ENCODE measurements at regions not wholly inside any gene's neighbourhood (a gene's known extent, or its start where the extent isn't known, plus 50 kb on each side); places are given as distances from the start of the nearest gene placed in this dataset.

DNA sequence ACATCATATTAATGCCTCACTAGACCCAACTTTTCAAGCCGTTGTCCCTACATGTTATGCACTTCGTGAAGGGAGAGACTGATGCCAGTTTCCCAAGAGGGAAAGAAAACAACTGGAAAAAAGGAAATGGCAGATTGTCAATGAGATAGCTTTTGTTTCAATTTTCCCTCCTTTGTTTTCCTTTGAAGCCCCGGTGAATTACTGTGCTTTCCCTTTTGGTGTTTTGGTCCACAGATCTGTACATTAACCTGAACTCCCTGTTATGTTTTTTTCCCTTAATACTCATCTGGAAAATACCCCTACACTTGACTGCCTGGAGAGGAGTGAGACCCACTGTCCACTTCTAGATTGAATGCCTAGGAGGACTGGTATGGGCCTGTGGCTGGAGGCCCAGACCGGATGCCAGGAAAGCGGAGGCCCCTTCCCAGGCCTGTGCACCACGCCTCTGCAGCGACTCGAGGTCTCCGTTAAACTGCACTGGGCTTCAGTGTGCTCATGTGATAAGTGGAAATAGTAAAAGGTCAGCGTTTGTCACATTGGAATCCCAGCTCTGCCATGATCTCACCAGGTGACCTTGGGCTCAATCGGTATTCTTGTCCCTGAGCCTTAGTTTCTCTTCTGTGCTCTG, 106.4 kb downstream of the GATA6 start:
- H3K4me3 Mint-ChIP-seq: no peak overlapping the region
- H3K4me1 Mint-ChIP-seq: no peaks in the 10 kb centered on the region
- no peak for DNase-seq
- H3K9me3 Mint-ChIP-seq: no peaks in the 10 kb centered on the region
- H3K27ac Mint-ChIP-seq: peak overlapping the region in 2 of 6 donors; percentile 26 to 57
- H3K36me3 Mint-ChIP-seq: peaks cover 0 to 12% (median 0%) of the 10 kb centered on the region in 3 donors
- H3K27me3 Mint-ChIP-seq (ENCODE audit: low read depth in 3 of 3): peaks cover 4 to 10% (median 8%) of the 10 kb centered on the region in 3 donors

DNA sequence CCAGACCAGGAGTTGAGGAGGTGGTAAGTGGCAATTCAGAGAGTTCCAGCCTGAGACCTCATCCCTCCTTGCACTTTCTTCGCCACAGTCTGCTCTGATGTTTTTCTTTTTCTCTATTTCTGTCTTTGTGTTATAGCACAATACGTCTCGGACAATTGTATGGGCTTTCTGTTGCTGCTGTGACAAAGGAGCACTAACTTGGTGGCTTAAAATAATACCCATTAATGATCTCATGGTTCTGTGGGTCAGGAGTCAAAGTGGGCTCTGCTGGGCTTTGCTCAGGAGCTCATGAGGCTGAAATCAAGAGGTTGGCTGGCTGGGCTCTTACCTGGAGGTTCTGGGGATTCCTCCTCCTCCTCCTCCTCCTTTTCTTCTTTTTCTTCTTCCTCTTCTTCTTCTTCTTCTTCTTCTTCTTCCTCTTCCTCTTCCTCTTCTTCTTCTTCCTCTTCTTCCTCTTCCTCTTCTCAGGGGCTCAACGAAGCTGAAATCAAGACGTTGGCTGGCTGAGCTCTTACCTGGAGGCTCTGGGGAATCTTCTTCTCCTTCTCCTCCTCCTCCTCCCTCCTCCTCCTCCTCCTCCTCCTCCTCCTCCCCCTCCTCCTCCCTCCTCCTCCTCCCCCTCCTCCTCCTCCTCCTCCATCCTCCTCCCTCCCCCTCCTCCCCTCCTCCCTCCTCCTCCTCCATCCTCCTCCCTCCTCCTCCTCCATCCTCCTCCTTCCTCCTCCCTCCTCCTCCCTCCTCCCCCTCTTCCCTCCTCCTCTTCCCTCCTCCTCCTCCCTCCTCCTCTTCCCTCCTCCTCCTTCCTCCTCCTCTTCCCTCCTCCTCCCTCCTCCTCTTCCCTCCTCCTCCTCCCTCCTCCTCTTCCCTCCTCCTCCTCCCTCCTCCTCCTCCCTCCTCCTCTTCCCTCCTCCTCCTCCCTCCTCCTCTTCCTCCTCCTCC, 104.0 kb downstream of the GATA6 start:
- Mint-ChIP-seq H3K4me3 (no peak overlapping the region), H3K27ac (peak overlapping the region in 2 of 6 donors; percentile 14 to 30)
- DNase-seq: no peak

DNA sequence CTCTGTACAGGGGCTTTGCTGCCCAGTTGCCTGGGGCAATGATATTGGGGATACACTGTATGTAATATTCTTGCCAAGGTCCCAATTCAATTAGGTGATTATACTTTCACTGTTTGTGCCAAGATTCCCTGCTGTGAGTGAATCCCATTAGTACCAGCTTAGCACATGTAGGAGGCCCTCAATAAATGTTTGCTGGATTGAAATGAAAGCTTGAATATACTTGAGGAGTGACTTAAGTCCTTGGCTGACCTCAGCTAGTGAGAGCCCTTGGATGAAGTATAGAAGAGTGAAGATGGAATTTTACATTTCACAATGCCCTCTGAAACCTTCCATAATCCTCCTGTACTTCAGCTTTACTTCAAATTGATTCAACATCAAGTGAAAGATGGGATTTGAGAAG, 102.9 kb downstream of the GATA6 start:
- Mint-ChIP-seq H3K27me3 (ENCODE audit: low read depth in 3 of 3) (peaks cover 7 to 10% (median 10%) of the 10 kb centered on the region in 3 donors), H3K27ac (peak overlapping the region in 3 of 6 donors; percentile 21 to 59 (median 53)), H3K9me3 (no peaks in the 10 kb centered on the region), H3K36me3 (peaks cover 0 to 12% (median 0%) of the 10 kb centered on the region in 3 donors), H3K4me1 (no peaks in the 10 kb centered on the region), H3K4me3 (no peak overlapping the region)
- no peak for DNase-seq

More for the DNA sequence above, 104.0 kb downstream of the GATA6 start:
- peaks cover 7 to 10% (median 10%) of the 10 kb centered on the region in 3 donors for H3K27me3 Mint-ChIP-seq (ENCODE audit: low read depth in 3 of 3)
- H3K9me3 Mint-ChIP-seq: no peaks in the 10 kb centered on the region
- H3K36me3 Mint-ChIP-seq: peaks cover 0 to 12% (median 0%) of the 10 kb centered on the region in 3 donors
- H3K4me1 Mint-ChIP-seq: no peaks in the 10 kb centered on the region

DNA sequence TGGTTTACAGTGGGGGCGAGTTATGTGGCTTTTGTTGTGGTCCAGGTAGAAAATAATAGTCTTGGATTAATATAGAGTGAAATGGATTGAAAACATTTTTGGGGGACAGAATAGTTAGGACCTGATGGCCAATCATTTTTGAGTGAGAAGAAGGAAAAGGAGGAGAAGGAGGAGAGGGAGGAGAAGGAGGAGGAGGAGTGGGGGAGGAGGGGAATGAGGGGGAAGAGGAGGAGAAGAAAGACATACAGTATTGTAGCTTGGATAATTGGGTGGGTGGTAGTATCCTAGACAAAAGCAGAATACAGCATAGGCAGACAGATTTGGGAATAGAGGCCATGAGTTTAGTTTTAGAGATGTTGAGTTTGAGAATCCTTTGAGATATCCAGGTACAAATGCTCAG, 101.6 kb downstream of the GATA6 start:
- no peaks in the 10 kb centered on the region for H3K9me3 Mint-ChIP-seq

DNA sequence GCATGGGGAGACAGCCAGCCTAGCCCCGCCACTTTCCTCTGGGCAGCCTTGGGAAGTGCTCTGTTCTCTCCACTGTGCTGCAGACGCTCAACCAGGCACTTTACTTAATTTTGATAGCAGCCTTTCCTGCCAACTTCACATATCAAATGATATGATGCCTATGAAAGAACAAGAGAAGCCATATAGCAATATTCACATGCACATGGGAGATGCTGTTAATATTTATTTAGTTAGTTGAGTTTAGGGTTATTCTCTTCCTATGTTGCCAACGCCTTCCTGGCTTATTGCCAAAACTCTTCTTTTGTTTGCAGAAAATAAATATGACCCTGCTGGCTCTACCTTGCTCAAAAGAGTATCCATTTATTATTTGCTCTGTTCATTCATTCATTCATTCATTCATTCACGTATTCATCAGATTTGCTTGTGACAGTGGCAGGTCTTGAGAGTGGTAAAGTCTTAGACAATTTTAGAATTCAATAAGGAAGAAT, 99.3 kb downstream of the GATA6 start:
- H3K9me3 Mint-ChIP-seq: no peaks in the 10 kb centered on the region
- H3K27ac Mint-ChIP-seq: no peak overlapping the region
- H3K4me1 Mint-ChIP-seq: peaks cover 15 to 19% of the 10 kb centered on the region in 2 donors
- DNase-seq: no peak
- H3K36me3 Mint-ChIP-seq: peaks cover 0 to 13% (median 0%) of the 10 kb centered on the region in 3 donors
- H3K27me3 Mint-ChIP-seq (ENCODE audit: low read depth in 3 of 3): peaks cover 6 to 10% (median 6%) of the 10 kb centered on the region in 3 donors
- no peak overlapping the region for H3K4me3 Mint-ChIP-seq

More for the DNA sequence above, 101.6 kb downstream of the GATA6 start:
- peaks cover 7 to 10% (median 10%) of the 10 kb centered on the region in 3 donors for H3K27me3 Mint-ChIP-seq (ENCODE audit: low read depth in 3 of 3)
- H3K4me3 Mint-ChIP-seq: no peak overlapping the region
- no peaks in the 10 kb centered on the region for H3K4me1 Mint-ChIP-seq
- DNase-seq: no peak
- peak overlapping the region in 1 of 6 donors; percentile 7 for H3K27ac Mint-ChIP-seq
- peaks cover 0 to 15% (median 0%) of the 10 kb centered on the region in 3 donors for H3K36me3 Mint-ChIP-seq

DNA sequence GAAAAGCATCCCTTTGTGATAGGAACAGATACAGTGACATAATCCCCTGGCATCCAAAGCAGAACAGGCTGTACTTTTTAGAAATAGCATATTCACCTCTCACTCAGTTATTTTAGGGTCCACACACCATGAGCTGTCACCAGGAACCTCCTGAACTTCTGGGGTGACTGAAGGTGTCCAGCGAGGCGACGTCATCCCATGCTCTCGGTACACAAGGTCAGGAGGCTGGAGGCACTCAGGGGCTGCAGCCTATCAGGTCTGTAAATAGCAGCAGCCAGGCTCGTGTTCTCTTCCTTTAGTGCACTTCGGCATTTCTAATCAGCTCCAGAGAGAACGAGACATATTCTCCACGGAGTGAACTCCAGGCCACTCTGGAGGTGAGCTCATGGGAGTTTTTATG, 98.3 kb downstream of the GATA6 start:
- no peak for DNase-seq
- Mint-ChIP-seq H3K27ac (peak overlapping the region in 1 of 6 donors; percentile 16), H3K4me1 (peaks cover 25 to 26% of the 10 kb centered on the region in 2 donors), H3K36me3 (peaks cover 0 to 13% (median 0%) of the 10 kb centered on the region in 3 donors), H3K9me3 (no peaks in the 10 kb centered on the region), H3K4me3 (no peak overlapping the region), H3K27me3 (ENCODE audit: low read depth in 3 of 3) (peaks cover 2 to 15% (median 6%) of the 10 kb centered on the region in 3 donors)

DNA sequence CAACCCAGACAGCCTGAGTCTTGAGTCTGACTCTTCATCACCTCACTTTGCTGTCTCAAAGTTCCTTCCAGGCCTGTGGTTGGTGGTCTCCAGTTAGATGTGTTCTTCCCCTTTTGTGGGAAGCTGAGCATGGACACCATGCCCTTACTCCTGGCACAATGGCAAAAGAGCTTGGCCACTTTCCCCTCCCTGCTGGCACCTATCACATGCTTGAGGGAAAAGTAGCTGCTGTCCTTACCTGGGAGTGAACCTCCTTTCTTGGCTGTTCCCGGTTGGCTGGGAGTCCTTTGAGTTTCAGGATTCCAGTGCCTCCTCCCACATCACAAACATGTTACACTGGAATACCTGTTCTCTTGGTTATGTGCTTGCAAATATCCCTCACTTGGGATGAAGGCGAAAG, 97.8 kb downstream of the GATA6 start:
- peaks cover 0 to 13% (median 0%) of the 10 kb centered on the region in 3 donors for H3K36me3 Mint-ChIP-seq
- peak overlapping the region in 1 of 6 donors; percentile 45 for H3K27ac Mint-ChIP-seq
- peaks cover 30 to 31% of the 10 kb centered on the region in 2 donors for H3K4me1 Mint-ChIP-seq
- H3K27me3 Mint-ChIP-seq (ENCODE audit: low read depth in 3 of 3): peaks cover 0 to 16% (median 6%) of the 10 kb centered on the region in 3 donors
- H3K4me3 Mint-ChIP-seq: no peak overlapping the region
- no peak for DNase-seq
- no peaks in the 10 kb centered on the region for H3K9me3 Mint-ChIP-seq

DNA sequence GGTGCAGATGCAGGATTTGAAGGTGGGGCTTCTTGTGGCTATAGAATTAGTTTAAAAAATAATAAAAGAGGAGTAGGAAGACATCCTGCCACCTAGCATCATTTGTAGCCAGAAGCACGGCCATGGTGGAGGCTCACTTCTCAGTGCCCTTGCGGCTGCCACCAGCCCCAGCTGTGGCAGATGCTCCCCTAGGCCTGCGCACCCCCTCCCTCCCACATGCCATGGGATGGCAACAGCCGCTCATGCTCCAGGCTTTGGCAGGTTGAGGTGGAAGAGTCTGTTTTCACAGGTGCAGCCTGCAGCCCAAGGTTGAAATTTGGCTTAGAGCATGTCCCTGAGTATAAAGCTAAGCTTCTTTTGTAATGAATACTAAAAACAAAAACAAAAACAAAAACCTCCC, 96.4 kb downstream of the GATA6 start:
- H3K27ac Mint-ChIP-seq: no peak overlapping the region
- peaks cover 0 to 16% (median 3%) of the 10 kb centered on the region in 3 donors for H3K27me3 Mint-ChIP-seq (ENCODE audit: low read depth in 3 of 3)
- peaks cover 40% of the 10 kb centered on the region in 2 donors for H3K4me1 Mint-ChIP-seq
- H3K4me3 Mint-ChIP-seq: no peak overlapping the region
- H3K36me3 Mint-ChIP-seq: peaks cover 0 to 13% (median 0%) of the 10 kb centered on the region in 3 donors
- DNase-seq: no peak
- no peaks in the 10 kb centered on the region for H3K9me3 Mint-ChIP-seq

DNA sequence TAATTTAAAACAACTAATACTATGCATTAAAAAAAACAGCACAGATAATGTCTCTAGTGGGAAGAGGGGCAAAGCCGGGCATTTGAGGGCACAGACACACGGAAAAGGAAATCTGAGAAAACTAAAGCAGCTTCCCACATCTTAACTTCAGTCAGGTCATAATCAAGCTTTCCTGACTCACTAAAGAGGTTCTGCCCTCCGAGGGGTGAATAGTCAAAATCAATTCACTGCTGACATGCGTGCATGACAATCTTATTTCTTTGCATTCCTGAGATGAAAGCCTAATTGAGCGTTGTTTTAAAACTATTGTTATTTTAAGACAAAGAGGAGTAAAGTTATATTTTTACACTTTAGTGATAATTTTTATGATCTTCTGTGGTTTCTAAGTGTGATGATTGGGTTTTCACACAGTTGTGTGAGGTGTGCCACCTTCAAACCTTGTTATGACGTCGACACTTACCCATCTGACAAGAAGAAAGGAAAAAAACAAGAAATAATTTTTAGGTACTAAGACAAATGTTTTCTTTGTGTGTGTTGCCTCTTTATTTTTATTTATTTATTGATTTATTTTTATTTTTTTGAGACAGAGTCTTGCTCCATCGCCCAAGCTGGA, 90.9 kb downstream of the GATA6 start:
- peak overlapping the region; percentile 64 to 90 (median 74) for H3K4me3 Mint-ChIP-seq
- H3K27ac Mint-ChIP-seq: peak overlapping the region; percentile 86 to 98 (median 92)
- no peaks in the 10 kb centered on the region for H3K9me3 Mint-ChIP-seq
- H3K27me3 Mint-ChIP-seq (ENCODE audit: low read depth in 3 of 3): peaks cover 7 to 28% (median 8%) of the 10 kb centered on the region in 3 donors
- peak; percentile 83 to 86 (median 83) for DNase-seq
- peaks cover 0 to 8% (median 0%) of the 10 kb centered on the region in 3 donors for H3K36me3 Mint-ChIP-seq
- H3K4me1 Mint-ChIP-seq: peaks cover 61 to 67% of the 10 kb centered on the region in 2 donors

DNA sequence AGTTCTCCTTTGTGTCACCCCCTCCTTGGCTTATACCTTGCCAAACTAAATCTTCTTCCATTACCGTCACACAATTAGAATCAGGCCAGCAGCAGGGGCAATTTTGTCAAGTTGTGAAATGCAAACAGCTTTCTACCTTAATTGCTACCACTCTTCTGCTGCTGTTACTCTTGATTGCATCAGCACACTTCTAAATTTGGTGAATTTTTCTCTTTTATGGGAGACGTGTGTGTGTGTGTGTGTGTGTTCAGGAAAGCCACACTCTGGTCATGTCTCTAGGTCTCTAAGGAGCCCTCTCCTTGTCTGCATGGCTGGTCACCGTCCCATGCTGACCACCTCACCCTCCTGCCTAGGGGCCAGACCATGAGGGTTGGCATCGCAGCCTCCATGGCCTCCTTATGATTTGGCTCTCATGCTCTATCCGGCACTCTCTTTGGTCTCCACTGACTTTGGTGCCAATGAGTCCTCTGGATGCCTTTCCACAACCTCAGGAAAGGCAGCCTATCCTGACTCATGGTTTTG, 87.7 kb downstream of the GATA6 start:
- Mint-ChIP-seq H3K27ac (peak overlapping the region in 3 of 6 donors; percentile 6 to 54 (median 10)), H3K4me1 (peaks cover 44 to 57% of the 10 kb centered on the region in 2 donors), H3K36me3 (peaks cover 0 to 4% (median 0%) of the 10 kb centered on the region in 3 donors), H3K4me3 (no peak overlapping the region), H3K9me3 (no peaks in the 10 kb centered on the region), H3K27me3 (ENCODE audit: low read depth in 3 of 3) (peaks cover 12 to 19% (median 13%) of the 10 kb centered on the region in 3 donors)
- no peak for DNase-seq

DNA sequence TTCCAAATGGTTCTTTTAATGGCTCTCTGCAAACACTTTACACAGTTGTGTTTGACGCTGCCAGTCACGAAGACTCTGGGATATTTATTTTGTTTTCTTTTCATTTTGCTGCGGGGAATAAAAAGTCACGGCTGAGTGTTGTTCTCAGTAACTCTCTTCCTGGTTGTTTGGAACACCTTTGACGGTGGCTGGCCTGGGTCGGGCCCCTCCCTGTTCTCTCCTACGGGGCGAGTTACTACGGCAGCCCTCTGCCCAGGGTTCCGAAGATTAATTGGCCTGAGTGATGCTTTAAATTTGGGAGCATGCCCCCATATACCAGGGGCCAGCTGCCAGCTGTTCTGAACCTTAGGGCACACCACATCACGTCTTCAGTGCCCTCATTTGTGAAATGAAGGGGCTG, 84.7 kb downstream of the GATA6 start:
- DNase-seq: no peak
- Mint-ChIP-seq H3K27ac (peak overlapping the region in 2 of 6 donors; percentile 4 to 17), H3K36me3 (peaks cover 0 to 4% (median 4%) of the 10 kb centered on the region in 3 donors), H3K27me3 (ENCODE audit: low read depth in 3 of 3) (peaks cover 6 to 18% (median 9%) of the 10 kb centered on the region in 3 donors), H3K9me3 (no peaks in the 10 kb centered on the region), H3K4me1 (peaks cover 19 to 32% of the 10 kb centered on the region in 2 donors), H3K4me3 (peak overlapping the region in 1 of 5 donors; percentile 14)

DNA sequence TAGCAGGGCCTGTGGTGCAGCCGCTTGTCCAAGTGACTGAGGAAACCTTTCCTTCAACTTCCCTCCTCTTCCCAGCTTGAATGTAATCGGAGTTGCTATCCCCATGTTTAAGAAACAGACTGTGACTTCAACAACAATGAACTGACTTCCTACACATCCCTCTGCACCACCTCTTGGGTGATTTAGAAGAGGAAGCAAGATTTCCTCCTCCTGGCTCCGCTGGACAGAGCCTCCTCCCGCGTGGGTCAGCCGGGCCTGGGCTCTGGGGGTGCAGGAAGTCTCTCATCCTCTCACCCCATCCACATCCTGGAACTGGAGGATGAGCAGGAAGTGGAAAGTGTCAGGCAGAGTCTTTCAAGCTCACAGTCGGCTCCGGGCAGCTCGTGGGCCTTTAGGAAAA, 84.3 kb downstream of the GATA6 start:
- Mint-ChIP-seq H3K27ac (peak overlapping the region in 1 of 6 donors; percentile 4), H3K27me3 (ENCODE audit: low read depth in 3 of 3) (peaks cover 6 to 18% (median 9%) of the 10 kb centered on the region in 3 donors), H3K4me1 (peaks cover 16 to 29% of the 10 kb centered on the region in 2 donors), H3K9me3 (no peaks in the 10 kb centered on the region), H3K4me3 (no peak overlapping the region), H3K36me3 (peaks cover 0 to 4% (median 4%) of the 10 kb centered on the region in 3 donors)
- no peak for DNase-seq

DNA sequence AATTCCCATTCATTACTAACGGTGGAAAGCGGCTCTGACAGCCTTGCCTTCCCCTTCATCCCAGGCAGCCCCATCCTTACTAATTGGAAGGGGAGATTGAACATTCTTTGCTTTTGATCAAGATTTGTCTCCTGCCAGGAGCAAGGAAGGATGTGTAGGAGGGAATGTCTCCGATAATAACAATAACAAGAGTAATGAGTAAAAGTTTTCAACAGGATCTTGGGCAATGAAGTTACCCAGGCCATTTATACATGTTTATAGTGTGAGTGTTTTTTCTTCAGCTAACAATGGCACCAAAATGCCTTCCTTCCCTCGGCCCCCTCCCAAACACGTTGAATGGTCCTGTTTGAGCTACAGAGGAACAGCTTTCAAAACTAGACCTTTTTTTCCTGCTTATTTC, 83.8 kb downstream of the GATA6 start:
- Mint-ChIP-seq H3K27ac (no peak overlapping the region), H3K4me1 (peaks cover 14 to 29% of the 10 kb centered on the region in 2 donors), H3K4me3 (no peak overlapping the region), H3K36me3 (peaks cover 0 to 4% (median 4%) of the 10 kb centered on the region in 3 donors), H3K27me3 (ENCODE audit: low read depth in 3 of 3) (peaks cover 9 to 16% (median 12%) of the 10 kb centered on the region in 3 donors), H3K9me3 (no peaks in the 10 kb centered on the region)
- DNase-seq: no peak

Data from immature natural killer cell (primary cell).